Thymus (tissue), 11 donors: ENCODE measurements at regions not wholly inside any gene's neighbourhood (a gene's known extent, or its start where the extent isn't known, plus 50 kb on each side); places are given as distances from the start of the nearest gene placed in this dataset.
"Not testable (repeated sequence)": the region's sequence is repeated elsewhere in the genome, so short reads cannot be mapped to it uniquely, and the experiment has no call there.

Source experiments
- DNase-seq, 9 donors: peaks; one replicate each; pipeline ENCODE4 v3.0.0-alpha.2; 2013; ENCODE audit warnings: low spot score in 9 of 9, low read depth in 6 of 9, missing footprints in 1 of 9
- H3K27ac ChIP-seq, 2 donors: one replicate each; pipeline ENCODE4 v1.5.1; 2013; ENCODE audit warnings: control low read depth in 1 of 2, low read depth in 1 of 2, low read length in 1 of 2, mild to moderate bottlenecking in 1 of 2, moderate library complexity in 1 of 2
- H3K27me3 ChIP-seq, 2 donors: one replicate each; pipeline ENCODE4 v1.5.1; 2013; ENCODE audit warnings: low read length in 1 of 2; ENCODE audit not compliant: control insufficient read depth in 2 of 2, insufficient read depth in 1 of 2
- H3K36me3 ChIP-seq, 2 donors: one replicate each; pipeline ENCODE4 v1.5.1; 2013; ENCODE audit warnings: low read length in 1 of 2, mild to moderate bottlenecking in 1 of 2, moderate library complexity in 1 of 2; ENCODE audit not compliant: control insufficient read depth in 2 of 2, insufficient read depth in 2 of 2
- H3K4me1 ChIP-seq, 2 donors: one replicate each; pipeline ENCODE4 v1.5.1; 2013; ENCODE audit warnings: low read length in 2 of 2; ENCODE audit not compliant: control insufficient read depth in 2 of 2, insufficient read depth in 2 of 2
- H3K4me3 ChIP-seq, 2 donors: one replicate each; pipeline ENCODE4 v1.5.1; 2013; ENCODE audit warnings: low read length in 2 of 2, control low read depth in 1 of 2, mild to moderate bottlenecking in 1 of 2
- H3K9me3 ChIP-seq, 2 donors: one replicate each; pipeline ENCODE4 v1.5.1; 2013; ENCODE audit warnings: low read length in 1 of 2, mild to moderate bottlenecking in 1 of 2; ENCODE audit not compliant: control insufficient read depth in 2 of 2, insufficient read depth in 1 of 2
- WGBS: extraction: QIAGEN DNeasy Blood & Tissue Kit; methylation state at CpG from one replicate; pipeline ENCODE4 v1.1.7; 2013; 5-methylcytosine and 5-hydroxymethylcytosine counted together
- donor health status: healthy.

GRCh38 chr12:70083677-70084020 lies 159.6 kb upstream of the CNOT2 start:
- no peaks in the 10 kb centered on the region for H3K4me1 ChIP-seq
- no peak for DNase-seq
- 96% methylated on average over 4 of the region's 4 CpGs for WGBS
- no peaks in the 10 kb centered on the region for H3K9me3 ChIP-seq
- no peaks in the 10 kb centered on the region for H3K27me3 ChIP-seq
- no peak overlapping the region for H3K4me3 ChIP-seq
- H3K27ac ChIP-seq: no peak overlapping the region
- H3K36me3 ChIP-seq: no peaks in the 10 kb centered on the region

- 95% methylated on average over 8 of the region's 8 CpGs for WGBS
- H3K4me1 ChIP-seq, H3K27me3 ChIP-seq, H3K36me3 ChIP-seq, H3K27ac ChIP-seq, H3K4me3 ChIP-seq, H3K9me3 ChIP-seq, DNase-seq: not testable (repeated sequence)
These were observed 156.9 kb upstream of the CNOT2 start for GRCh38 chr12:70086372-70086771.

- H3K4me1 ChIP-seq: no peaks in the 10 kb centered on the region
- no peaks in the 10 kb centered on the region for H3K27me3 ChIP-seq
- no peak overlapping the region for H3K4me3 ChIP-seq
- no peak for DNase-seq
- no peak overlapping the region for H3K27ac ChIP-seq
- 58% methylated on average over 4 of the region's 4 CpGs for WGBS
- H3K9me3 ChIP-seq: no peaks in the 10 kb centered on the region
- no peaks in the 10 kb centered on the region for H3K36me3 ChIP-seq
These were observed 152.2 kb upstream of the CNOT2 start for GRCh38 chr12:70091021-70091521.

DNA sequence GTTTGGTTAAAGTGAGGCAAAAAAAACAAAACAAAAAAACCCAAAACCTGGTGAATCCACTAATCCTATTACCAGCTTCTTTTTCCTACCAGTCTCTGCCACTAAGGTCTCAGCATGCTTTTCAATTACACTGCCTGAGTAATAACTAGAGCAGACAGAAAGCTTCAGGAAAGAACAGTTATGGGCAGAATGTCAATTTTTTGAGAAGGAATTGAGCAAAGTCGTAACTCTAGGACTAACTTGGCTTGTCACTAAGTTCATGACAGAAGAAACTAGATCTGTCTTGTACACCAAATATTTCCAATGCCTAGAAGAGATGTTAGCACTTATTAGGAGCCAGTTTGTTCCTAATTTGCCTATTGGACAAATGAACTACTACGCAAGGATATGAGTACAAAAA lies 148.8 kb upstream of the CNOT2 start:
- no peak for DNase-seq
- H3K9me3 ChIP-seq: no peaks in the 10 kb centered on the region
- H3K4me3 ChIP-seq: no peak overlapping the region
- H3K36me3 ChIP-seq: no peaks in the 10 kb centered on the region
- no peak overlapping the region for H3K27ac ChIP-seq
- 88% methylated on average over 2 of the region's 2 CpGs for WGBS
- H3K27me3 ChIP-seq: no peaks in the 10 kb centered on the region
- no peaks in the 10 kb centered on the region for H3K4me1 ChIP-seq

DNA sequence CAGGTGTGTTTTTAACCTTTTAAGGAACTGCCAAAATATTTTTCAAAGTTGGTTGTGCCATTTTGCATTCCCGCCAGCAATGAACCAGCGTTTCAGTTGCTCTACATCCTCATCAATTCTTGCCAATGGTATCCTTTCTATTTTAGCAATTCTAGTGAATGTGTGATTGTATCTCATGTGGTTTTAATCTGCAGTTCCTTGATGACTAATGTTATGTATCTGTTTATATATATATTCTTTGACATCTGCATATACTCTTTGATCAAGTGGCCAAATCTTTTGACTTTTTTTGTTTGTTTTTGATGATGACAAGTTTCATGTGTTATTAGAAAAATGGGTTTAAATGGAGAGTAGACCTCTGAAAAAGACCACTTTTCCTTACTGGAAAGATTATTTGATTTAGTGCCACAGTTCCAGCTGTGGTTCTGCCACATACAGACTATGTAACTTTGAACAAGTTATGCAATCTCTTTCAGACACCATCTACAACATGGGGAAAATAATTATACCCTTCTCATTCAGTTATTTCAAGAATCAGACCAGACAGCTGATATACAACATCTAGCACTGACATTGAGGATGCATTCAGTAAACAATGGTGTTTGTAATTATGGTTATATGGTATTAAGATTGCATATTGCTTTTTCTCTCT lies 146.3 kb upstream of the CNOT2 start:
- Histone ChIP-seq H3K4me1 (no peaks in the 10 kb centered on the region), H3K4me3 (no peak overlapping the region), H3K36me3 (no peaks in the 10 kb centered on the region), H3K9me3 (no peaks in the 10 kb centered on the region), H3K27ac (no peak overlapping the region), H3K27me3 (no peaks in the 10 kb centered on the region)
- 93% methylated on average over 2 of the region's 2 CpGs for WGBS
- no peak for DNase-seq

- no peaks in the 10 kb centered on the region for H3K27me3 ChIP-seq
- no peak overlapping the region for H3K27ac ChIP-seq
- no peaks in the 10 kb centered on the region for H3K9me3 ChIP-seq
- no peaks in the 10 kb centered on the region for H3K36me3 ChIP-seq
- H3K4me3 ChIP-seq: no peak overlapping the region
- DNase-seq: no peak
- H3K4me1 ChIP-seq: no peaks in the 10 kb centered on the region
- 82% methylated on average over 1 of the region's 1 CpG for WGBS
These were observed 142.2 kb upstream of the CNOT2 start for GRCh38 chr12:70101064-70101463.

- Histone ChIP-seq H3K4me3 (no peak overlapping the region), H3K9me3 (peaks cover 0 to 15% of the 10 kb centered on the region in 2 donors), H3K27me3 (no peaks in the 10 kb centered on the region), H3K27ac (no peak overlapping the region), H3K36me3 (no peaks in the 10 kb centered on the region), H3K4me1 (no peaks in the 10 kb centered on the region)
- DNase-seq: no peak
- WGBS: 75% methylated on average over 1 of the region's 1 CpG
These were observed 136.9 kb upstream of the CNOT2 start for GRCh38 chr12:70106347-70106746.

- DNase-seq: no peak
- no peaks in the 10 kb centered on the region for H3K27me3 ChIP-seq
- no peaks in the 10 kb centered on the region for H3K4me1 ChIP-seq
- H3K9me3 ChIP-seq: peaks cover 0 to 15% of the 10 kb centered on the region in 2 donors
- no peak overlapping the region for H3K27ac ChIP-seq
- no peaks in the 10 kb centered on the region for H3K36me3 ChIP-seq
- WGBS: 99% methylated on average over 1 of the region's 1 CpG
- no peak overlapping the region for H3K4me3 ChIP-seq
These were observed 133.1 kb upstream of the CNOT2 start for GRCh38 chr12:70110085-70110484.

GRCh38 chr12:70117670-70118069 lies 125.6 kb upstream of the CNOT2 start:
- H3K27me3 ChIP-seq: no peaks in the 10 kb centered on the region
- H3K4me1 ChIP-seq: no peaks in the 10 kb centered on the region
- no peak overlapping the region for H3K4me3 ChIP-seq
- no peak for DNase-seq
- no peaks in the 10 kb centered on the region for H3K9me3 ChIP-seq
- H3K27ac ChIP-seq: no peak overlapping the region
- H3K36me3 ChIP-seq: no peaks in the 10 kb centered on the region

DNA sequence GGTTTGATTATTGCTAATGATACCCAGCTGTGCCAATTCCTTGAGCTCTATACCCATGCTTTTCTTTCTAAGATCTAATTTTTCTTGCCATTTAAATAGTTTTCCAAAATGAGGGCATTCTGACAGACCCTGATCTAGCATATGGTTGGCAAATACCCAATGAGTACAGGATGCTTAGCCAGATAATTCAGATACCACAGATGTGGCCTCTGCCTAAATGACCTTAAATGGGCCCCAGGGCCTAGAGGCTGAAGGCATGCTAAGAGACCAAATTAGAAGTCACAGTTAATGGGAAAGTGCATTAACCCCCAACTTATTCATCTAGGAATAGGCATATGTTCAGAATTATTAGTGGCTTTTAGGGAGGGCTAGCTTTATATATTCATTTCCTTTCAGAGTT lies 122.3 kb upstream of the CNOT2 start:
- DNase-seq: no peak
- H3K4me3 ChIP-seq: no peak overlapping the region
- H3K9me3 ChIP-seq: no peaks in the 10 kb centered on the region
- no peaks in the 10 kb centered on the region for H3K27me3 ChIP-seq
- no peaks in the 10 kb centered on the region for H3K36me3 ChIP-seq
- no peak overlapping the region for H3K27ac ChIP-seq
- no peaks in the 10 kb centered on the region for H3K4me1 ChIP-seq
